ENCODE measurements at regions not wholly inside any gene's neighbourhood (a gene's known extent, or its start where the extent isn't known, plus 50 kb on each side); places are given as distances from the start of the nearest gene placed in this dataset.

- POLR2A ChIA-PET, result no interaction called here
- WGBS (ENCODE audit: low lambda C conversion rate), result 92% methylated on average over 2 of the region's 2 CpGs
Observed at GRCh38 chr9:108331596-108331995, 524.2 kb downstream of the ACTL7B start.

DNA sequence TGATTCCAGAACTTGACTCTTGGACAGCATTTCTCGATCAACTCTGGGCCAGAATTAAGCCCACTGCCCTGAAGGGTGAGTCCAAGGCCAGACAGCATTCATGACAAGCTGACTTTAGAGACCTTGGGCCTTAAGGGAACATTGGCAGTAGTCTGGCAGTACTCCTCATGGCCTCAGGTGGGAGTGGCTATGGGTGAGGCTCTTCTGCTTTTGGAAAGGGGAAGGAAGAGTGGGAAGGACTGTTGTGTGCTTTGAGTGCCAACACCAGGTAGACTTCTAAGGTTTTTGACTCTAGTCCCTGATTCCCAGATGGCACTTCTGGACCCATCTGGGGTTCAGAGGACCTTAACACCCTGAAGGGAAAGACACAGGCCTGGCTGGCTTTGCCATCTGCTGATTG lies 530.4 kb downstream of the ACTL7B start:
- H3K4me3 ChIP-seq (replicated peaks in 1 of 3; ENCODE audit: insufficient read depth in 1 of 3, low read depth in 2 of 3, low read length in 3 of 3), result no peak overlapping the region
- WGBS (ENCODE audit: low lambda C conversion rate), result 0% methylated on average over 1 of the region's 1 CpG
- H3K27me3 ChIP-seq (ENCODE audit: control insufficient read depth in 1 of 2, insufficient read depth in 2 of 2, low read length in 2 of 2), result no peaks in the 10 kb centered on the region
- intact Hi-C loops (cut with micrococcal nuclease; ENCODE audit: unreplicated experiment) (no loop called here), in situ Hi-C loops (cut with HindIII; ENCODE audit: extremely low pct_ligation_motif_present, low pct_unique_long_range_greater_than_20kb) (no loop called here)
- no peak overlapping the region for H3K9ac ChIP-seq (ENCODE audit: insufficient read depth, low read depth, low read length)
- no peaks in the 10 kb centered on the region for H3K4me1 ChIP-seq (ENCODE audit: insufficient read depth, low read length)
- no peaks in the 10 kb centered on the region for H4K20me1 ChIP-seq (ENCODE audit: insufficient read depth, low read length)
- ChIA-PET CTCF (ENCODE audit: low intra/inter-chr PET ratio, low total read pairs) (no interaction called here), POLR2A (no interaction called here)
- no peak for ATAC-seq
- 0 out of 2 replicates have a peak, but pooled peaks cover 6% of the 10 kb centered on the region for H3K9me3 ChIP-seq (ENCODE audit: low read length)
- no peak overlapping the region for H3K27ac ChIP-seq (ENCODE audit: extremely low read length, insufficient read depth, low read length)
- no peak overlapping the region for H3K4me2 ChIP-seq (ENCODE audit: low read depth, low read length)
- no peak for FAIRE-seq
- BruUV-seq (replicated peaks), result no TSS peak
- no peaks in the 10 kb centered on the region for H3K36me3 ChIP-seq (replicated peaks in 1 of 2; ENCODE audit: control insufficient read depth in 1 of 2, insufficient read depth in 2 of 2, low read length in 2 of 2)
- no peaks in the 10 kb centered on the region for H3K79me2 ChIP-seq (ENCODE audit: insufficient read depth, low read length)
- no peak for DNase-seq (ENCODE audit: low spot score)
- no peak overlapping the region for H2AFZ ChIP-seq (ENCODE audit: low read length)
- no peak for TF ChIP-seq MATR3 (CRISPR knock-in tag; IDR thresholded peaks at IDR 0.05)
- TF ChIP-seq ZNF501 (CRISPR knock-in tag; IDR thresholded peaks at IDR 0.05), result no peak
- no peak for TF ChIP-seq POLR2G (IDR thresholded peaks at IDR 0.05; ENCODE audit: low read depth, low read length)
- TF ChIP-seq, protein P1, sequence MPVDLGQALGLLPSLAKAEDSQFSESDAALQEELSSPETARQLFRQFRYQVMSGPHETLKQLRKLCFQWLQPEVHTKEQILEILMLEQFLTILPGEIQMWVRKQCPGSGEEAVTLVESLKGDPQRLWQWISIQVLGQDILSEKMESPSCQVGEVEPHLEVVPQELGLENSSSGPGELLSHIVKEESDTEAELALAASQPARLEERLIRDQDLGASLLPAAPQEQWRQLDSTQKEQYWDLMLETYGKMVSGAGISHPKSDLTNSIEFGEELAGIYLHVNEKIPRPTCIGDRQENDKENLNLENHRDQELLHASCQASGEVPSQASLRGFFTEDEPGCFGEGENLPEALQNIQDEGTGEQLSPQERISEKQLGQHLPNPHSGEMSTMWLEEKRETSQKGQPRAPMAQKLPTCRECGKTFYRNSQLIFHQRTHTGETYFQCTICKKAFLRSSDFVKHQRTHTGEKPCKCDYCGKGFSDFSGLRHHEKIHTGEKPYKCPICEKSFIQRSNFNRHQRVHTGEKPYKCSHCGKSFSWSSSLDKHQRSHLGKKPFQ (CRISPR knock-in tag; IDR thresholded peaks at IDR 0.05; ENCODE audit: insufficient replicate concordance), result no peak
- no peak for TF ChIP-seq NFYC (CRISPR knock-in tag; IDR thresholded peaks at IDR 0.05)
- TF ChIP-seq ZNF430 (CRISPR knock-in tag; IDR thresholded peaks at IDR 0.05), result no peak
- no peak for TF ChIP-seq ZNF562 (CRISPR knock-in tag; IDR thresholded peaks at IDR 0.05; ENCODE audit: borderline replicate concordance)

More at GRCh38 chr9:108331596-108331995, 524.2 kb downstream of the ACTL7B start:
- Histone ChIP-seq H4K20me1 (ENCODE audit: insufficient read depth, low read length) (no peaks in the 10 kb centered on the region), H3K36me3 (replicated peaks in 1 of 2; ENCODE audit: control insufficient read depth in 1 of 2, insufficient read depth in 2 of 2, low read length in 2 of 2) (no peaks in the 10 kb centered on the region), H3K79me2 (ENCODE audit: insufficient read depth, low read length) (no peaks in the 10 kb centered on the region), H3K27me3 (ENCODE audit: control insufficient read depth in 1 of 2, insufficient read depth in 2 of 2, low read length in 2 of 2) (no peaks in the 10 kb centered on the region; a peak in 1 of 5 replicates), H3K4me1 (ENCODE audit: insufficient read depth, low read length) (peaks cover 17% of the 10 kb centered on the region), H3K27ac (ENCODE audit: extremely low read length, insufficient read depth, low read length) (no peak overlapping the region), H3K4me2 (ENCODE audit: low read depth, low read length) (no peak overlapping the region), H3K9me3 (ENCODE audit: low read length) (0 out of 2 replicates have a peak, but pooled peaks cover 6% of the 10 kb centered on the region), H2AFZ (ENCODE audit: low read length) (no peak overlapping the region), H3K9ac (ENCODE audit: insufficient read depth, low read depth, low read length) (no peak overlapping the region), H3K4me3 (replicated peaks in 1 of 3; ENCODE audit: insufficient read depth in 1 of 3, low read depth in 2 of 3, low read length in 3 of 3) (no peak overlapping the region)
- intact Hi-C loops (cut with micrococcal nuclease; ENCODE audit: unreplicated experiment), result no loop called here
- CTCF ChIA-PET (ENCODE audit: low intra/inter-chr PET ratio, low total read pairs), result no interaction called here
- TF ChIP-seq NR1H2 (CRISPR knock-in tag; IDR thresholded peaks at IDR 0.05; ENCODE audit: borderline replicate concordance, low read depth) (no peak), ZFP36 (IDR thresholded peaks at IDR 0.05; ENCODE audit: borderline replicate concordance, low read depth, low read length, partially characterized antibody) (no peak), HDAC1 (CRISPR knock-in tag; IDR thresholded peaks at IDR 0.05) (no peak), ZFYVE20 (CRISPR knock-in tag; IDR thresholded peaks at IDR 0.05; ENCODE audit: borderline replicate concordance, low read depth) (no peak), ZNF839 (CRISPR knock-in tag; IDR thresholded peaks at IDR 0.05; ENCODE audit: borderline replicate concordance) (no peak), ZNF792 (CRISPR knock-in tag; IDR thresholded peaks at IDR 0.05) (no peak), SIN3A (IDR thresholded peaks at IDR 0.05; ENCODE audit: borderline replicate concordance, low read depth, low read length) (no peak), ZNF180 (CRISPR knock-in tag; IDR thresholded peaks at IDR 0.05; ENCODE audit: borderline replicate concordance, low read depth) (no peak), XRCC5 (optimal IDR thresholded peaks at IDR 0.05; ENCODE audit: low read length) (no peak), XBP1 (CRISPR knock-in tag; IDR thresholded peaks at IDR 0.05) (no peak), ADNP (CRISPR knock-in tag; IDR thresholded peaks at IDR 0.05) (no peak), ZMYM2 (CRISPR knock-in tag; IDR thresholded peaks at IDR 0.05) (no peak), ZSCAN25 (CRISPR knock-in tag; IDR thresholded peaks at IDR 0.05) (no peak), KAT7 (CRISPR knock-in tag; IDR thresholded peaks at IDR 0.05; ENCODE audit: borderline replicate concordance) (no peak), SP4 (CRISPR knock-in tag; IDR thresholded peaks at IDR 0.05) (no peak), ZNF747 (CRISPR knock-in tag; IDR thresholded peaks at IDR 0.05; ENCODE audit: borderline replicate concordance) (no peak)
- TF ChIP-seq, protein P2, sequence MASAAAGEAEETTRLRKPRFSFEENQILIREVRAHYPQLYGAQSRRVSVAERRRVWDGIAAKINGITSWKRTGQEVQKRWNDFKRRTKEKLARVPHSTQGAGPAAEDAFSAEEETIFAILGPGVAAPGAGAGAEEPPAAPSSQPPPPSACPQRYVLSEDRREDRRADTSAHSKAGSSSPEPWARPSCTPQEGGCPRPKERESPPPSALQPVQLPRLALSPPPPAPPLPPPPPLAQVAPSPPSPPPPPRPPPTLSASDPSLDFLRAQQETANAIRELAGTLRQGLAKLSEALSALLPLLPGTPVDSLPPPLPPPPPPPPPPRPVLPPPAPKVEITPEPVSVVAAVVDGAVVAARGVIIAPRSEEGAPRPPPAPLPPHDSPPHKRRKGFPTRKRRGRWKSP (CRISPR knock-in tag; IDR thresholded peaks at IDR 0.05), result no peak
- in situ Hi-C loops (cut with HindIII; ENCODE audit: extremely low pct_ligation_motif_present, low pct_unique_long_range_greater_than_20kb), result no loop called here
- FAIRE-seq, result no peak
- no peak for ATAC-seq
- BruUV-seq (replicated peaks), result no TSS peak
- DNase-seq (ENCODE audit: low spot score), result no peak

Measured in HepG2 (cell line).